Left ventricle myocardium inferior (tissue), 1 donor: ENCODE measurements at regions not wholly inside any gene's neighbourhood (a gene's known extent, or its start where the extent isn't known, plus 50 kb on each side); places are given as distances from the start of the nearest gene placed in this dataset.

Source experiments
- DNase-seq: peaks from one replicate; pipeline ENCODE4 v3.0.0-alpha.2; 2020
- H3K27ac ChIP-seq: fragments of 200-600 bp; replicated peaks from 2 replicates; pipeline ENCODE4 v1.8.0; 2021
- H3K27me3 ChIP-seq: fragments of 200-600 bp; 2 replicates; pipeline ENCODE4 v1.8.0; 2021; ENCODE audit warnings: low read depth
- H3K36me3 ChIP-seq: fragments of 200-600 bp; 2 replicates; pipeline ENCODE4 v1.8.0; 2021
- H3K4me1 ChIP-seq: fragments of 200-600 bp; 2 replicates; pipeline ENCODE4 v1.8.0; 2021
- H3K4me3 ChIP-seq: fragments of 200-600 bp; 2 replicates; pipeline ENCODE4 v1.8.0; 2021; ENCODE audit warnings: mild to moderate bottlenecking, moderate library complexity
- H3K9me3 ChIP-seq: fragments of 200-600 bp; replicated peaks from 2 replicates; pipeline ENCODE4 v1.8.0; 2021
- intact Hi-C: fragments of 100-400 bp; cut with micrococcal nuclease; formaldehyde crosslinking; loops from one replicate; pipeline ENCODE4 v1.11.0; 2022
- TF ChIP-seq, protein P1 (sequence below): fragments of 200-600 bp; IDR thresholded peaks from 2 replicates; pipeline ENCODE4 v1.8.0; 2021; ENCODE audit warnings: antibody characterized with exemption, mild to moderate bottlenecking, borderline replicate concordance
- donor health status: DM: no; HTN: yes; CAD: no; lungs with severe emphysema.

DNA sequence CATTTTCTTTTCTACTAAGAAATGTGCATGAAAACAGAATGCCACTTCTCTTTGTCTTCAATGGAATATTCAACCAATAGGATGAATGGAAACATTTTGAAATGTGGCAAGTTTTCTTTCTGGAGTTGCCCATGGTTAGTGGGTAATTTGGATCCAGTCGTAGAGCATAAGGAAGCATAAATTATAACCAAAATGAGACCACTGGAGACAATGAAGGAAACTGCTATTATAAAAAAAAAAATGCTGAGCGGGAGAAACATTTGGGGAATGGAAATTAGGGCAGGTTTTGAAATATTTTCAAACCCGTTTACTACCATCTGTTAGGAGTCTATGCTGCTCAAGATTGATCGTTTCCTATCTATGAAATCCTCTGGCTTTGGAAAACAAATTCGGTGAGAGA lies 182.9 kb upstream of the PRKCQ start:
- TF ChIP-seq, protein P1, sequence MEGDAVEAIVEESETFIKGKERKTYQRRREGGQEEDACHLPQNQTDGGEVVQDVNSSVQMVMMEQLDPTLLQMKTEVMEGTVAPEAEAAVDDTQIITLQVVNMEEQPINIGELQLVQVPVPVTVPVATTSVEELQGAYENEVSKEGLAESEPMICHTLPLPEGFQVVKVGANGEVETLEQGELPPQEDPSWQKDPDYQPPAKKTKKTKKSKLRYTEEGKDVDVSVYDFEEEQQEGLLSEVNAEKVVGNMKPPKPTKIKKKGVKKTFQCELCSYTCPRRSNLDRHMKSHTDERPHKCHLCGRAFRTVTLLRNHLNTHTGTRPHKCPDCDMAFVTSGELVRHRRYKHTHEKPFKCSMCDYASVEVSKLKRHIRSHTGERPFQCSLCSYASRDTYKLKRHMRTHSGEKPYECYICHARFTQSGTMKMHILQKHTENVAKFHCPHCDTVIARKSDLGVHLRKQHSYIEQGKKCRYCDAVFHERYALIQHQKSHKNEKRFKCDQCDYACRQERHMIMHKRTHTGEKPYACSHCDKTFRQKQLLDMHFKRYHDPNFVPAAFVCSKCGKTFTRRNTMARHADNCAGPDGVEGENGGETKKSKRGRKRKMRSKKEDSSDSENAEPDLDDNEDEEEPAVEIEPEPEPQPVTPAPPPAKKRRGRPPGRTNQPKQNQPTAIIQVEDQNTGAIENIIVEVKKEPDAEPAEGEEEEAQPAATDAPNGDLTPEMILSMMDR, result no peak
- Histone ChIP-seq H3K4me1 (no peaks in the 10 kb centered on the region), H3K27ac (no peak overlapping the region), H3K27me3 (no peaks in the 10 kb centered on the region), H3K4me3 (no peak overlapping the region), H3K36me3 (no peaks in the 10 kb centered on the region), H3K9me3 (peaks cover 19% of the 10 kb centered on the region)
- DNase-seq, result no peak
- intact Hi-C loops, result no loop called here

DNA sequence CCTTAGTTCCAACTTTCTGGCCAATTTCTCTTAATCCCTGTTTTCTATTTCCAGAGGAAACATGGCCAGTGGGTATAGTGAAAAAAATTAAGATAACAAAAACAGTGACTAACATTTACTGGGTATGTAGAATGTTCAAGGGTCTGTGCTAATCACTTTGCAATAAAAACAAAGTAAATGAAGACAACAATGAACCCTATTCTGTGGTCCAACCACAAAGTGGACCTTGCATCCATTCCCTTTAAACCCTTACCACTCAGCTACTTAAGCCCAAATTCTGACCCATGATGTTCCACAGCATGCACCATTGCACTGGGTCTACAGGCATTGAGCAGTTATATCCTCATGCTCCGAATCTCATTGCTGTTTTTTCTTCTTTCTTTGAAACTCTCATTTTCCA lies 179.9 kb upstream of the PRKCQ start:
- H3K27me3 ChIP-seq, result peaks cover 15% of the 10 kb centered on the region
- H3K36me3 ChIP-seq, result no peaks in the 10 kb centered on the region
- intact Hi-C loops, result no loop called here
- DNase-seq, result no peak
- H3K4me3 ChIP-seq, result no peak overlapping the region
- no peak overlapping the region for H3K27ac ChIP-seq
- TF ChIP-seq, protein P1, result no peak
- H3K4me1 ChIP-seq, result no peaks in the 10 kb centered on the region
- H3K9me3 ChIP-seq, result peaks cover 19% of the 10 kb centered on the region

DNA sequence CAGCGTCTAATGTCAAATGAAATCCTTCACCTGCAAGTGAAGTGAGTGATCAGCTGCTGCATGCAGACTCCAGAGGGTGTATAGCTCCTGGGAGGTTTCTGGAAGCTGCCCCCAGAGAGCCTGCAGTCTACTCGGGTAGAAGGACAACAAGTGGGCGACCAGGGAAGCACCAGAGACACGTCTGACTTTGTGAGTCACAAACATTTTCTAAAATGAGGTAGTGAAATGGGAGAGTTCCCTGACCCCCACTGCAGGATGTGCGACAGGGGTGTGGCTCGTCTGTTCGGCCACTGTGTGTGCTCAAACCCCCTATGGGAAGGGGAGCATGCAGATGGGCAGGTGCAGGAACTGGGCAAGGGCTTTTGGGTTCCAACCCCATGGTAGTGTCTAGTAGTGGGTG lies 177.1 kb upstream of the PRKCQ start:
- TF ChIP-seq, protein P1, result no peak
- Histone ChIP-seq H3K27ac (no peak overlapping the region), H3K27me3 (peaks cover 24% of the 10 kb centered on the region), H3K9me3 (peaks cover 19% of the 10 kb centered on the region), H3K4me3 (no peak overlapping the region), H3K36me3 (no peaks in the 10 kb centered on the region), H3K4me1 (no peaks in the 10 kb centered on the region)
- intact Hi-C loops, result no loop called here
- no peak for DNase-seq

- Histone ChIP-seq H3K36me3 (no peaks in the 10 kb centered on the region), H3K9me3 (peaks cover 19% of the 10 kb centered on the region), H3K4me3 (no peak overlapping the region), H3K4me1 (no peaks in the 10 kb centered on the region), H3K27me3 (peaks cover 24% of the 10 kb centered on the region), H3K27ac (no peak overlapping the region)
- TF ChIP-seq, protein P1, result no peak
- intact Hi-C loops, result no loop called here
- DNase-seq, result no peak
These were observed 176.6 kb upstream of the PRKCQ start for GRCh38 chr10:6756716-6757115.

DNA sequence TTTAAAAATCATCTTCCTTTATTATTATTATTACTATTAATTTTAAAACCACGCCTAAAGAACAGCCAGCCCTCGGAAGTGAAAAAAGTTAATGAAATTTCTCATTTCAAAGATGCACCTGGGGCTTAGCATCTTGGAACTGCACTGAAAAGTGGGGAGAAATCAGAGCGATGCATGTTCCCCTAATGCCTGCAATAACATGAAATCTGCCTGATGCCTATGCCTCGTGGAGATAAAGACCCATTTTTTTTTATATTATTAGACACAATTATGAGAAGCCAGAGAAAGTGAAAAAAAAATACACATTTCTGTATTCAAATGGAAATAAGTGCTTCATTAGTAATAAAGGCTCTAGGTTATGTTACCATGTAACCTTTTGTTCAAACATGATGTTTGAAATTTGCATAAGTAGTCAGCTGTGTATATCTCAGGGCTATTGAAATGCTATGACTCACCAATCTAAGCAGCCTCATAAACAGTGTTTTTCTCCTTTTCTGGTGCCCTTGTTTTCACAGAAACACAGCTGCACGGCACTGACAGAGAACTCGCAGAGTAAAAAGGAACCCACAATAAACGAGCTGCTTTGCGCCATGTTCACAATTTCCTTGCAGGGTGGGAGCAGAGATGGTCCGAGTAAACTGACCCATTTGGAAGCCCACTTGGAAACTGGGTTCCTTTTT lies 175.8 kb upstream of the PRKCQ start:
- Histone ChIP-seq H3K9me3 (peaks cover 11% of the 10 kb centered on the region), H3K4me3 (no peak overlapping the region), H3K36me3 (no peaks in the 10 kb centered on the region), H3K27ac (no peak overlapping the region), H3K4me1 (no peaks in the 10 kb centered on the region), H3K27me3 (peaks cover 24% of the 10 kb centered on the region)
- no peak for DNase-seq
- intact Hi-C loops, result no loop called here
- TF ChIP-seq, protein P1, result no peak

DNA sequence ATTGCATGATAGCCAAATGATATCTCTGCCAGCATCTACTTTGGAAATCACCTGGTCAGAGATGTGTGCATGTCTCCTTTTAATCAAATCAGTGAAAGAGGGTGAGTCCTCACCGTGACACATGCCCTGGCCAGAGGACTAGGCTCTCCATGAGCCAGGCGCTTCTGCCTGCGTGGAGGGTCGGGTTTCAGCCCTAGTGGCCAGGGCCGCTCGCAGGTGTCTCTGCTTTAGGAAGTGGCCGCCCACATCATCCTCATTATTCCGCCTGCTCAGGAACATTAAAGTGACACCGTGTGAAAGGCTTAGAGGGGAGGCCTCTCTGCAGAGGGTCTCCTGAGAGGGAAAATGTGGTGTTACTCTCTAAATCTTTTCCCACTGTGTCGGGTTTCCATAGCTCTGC lies 173.6 kb upstream of the PRKCQ start:
- TF ChIP-seq, protein P1, result no peak
- intact Hi-C loops, result no loop called here
- H3K9me3 ChIP-seq, result no peaks in the 10 kb centered on the region
- no peak overlapping the region for H3K4me3 ChIP-seq
- no peaks in the 10 kb centered on the region for H3K4me1 ChIP-seq
- DNase-seq, result no peak
- H3K27me3 ChIP-seq, result peaks cover 24% of the 10 kb centered on the region
- no peak overlapping the region for H3K27ac ChIP-seq
- no peaks in the 10 kb centered on the region for H3K36me3 ChIP-seq
